Inflammatory macrophage (primary cell): ENCODE measurements at regions not wholly inside any gene's neighbourhood (a gene's known extent, or its start where the extent isn't known, plus 50 kb on each side); places are given as distances from the start of the nearest gene placed in this dataset.
A peak's percentile ranks its signal among the peaks of the same experiment; 100 is the strongest.
"Not testable (repeated sequence)": the region's sequence is repeated elsewhere in the genome, so short reads cannot be mapped to it uniquely, and the experiment has no call there.

ENCODE experiments used
- DNase-seq, 2 donors: peaks; one replicate each; pipeline ENCODE4 v3.0.0-alpha.2; 2020 to 2022

DNA sequence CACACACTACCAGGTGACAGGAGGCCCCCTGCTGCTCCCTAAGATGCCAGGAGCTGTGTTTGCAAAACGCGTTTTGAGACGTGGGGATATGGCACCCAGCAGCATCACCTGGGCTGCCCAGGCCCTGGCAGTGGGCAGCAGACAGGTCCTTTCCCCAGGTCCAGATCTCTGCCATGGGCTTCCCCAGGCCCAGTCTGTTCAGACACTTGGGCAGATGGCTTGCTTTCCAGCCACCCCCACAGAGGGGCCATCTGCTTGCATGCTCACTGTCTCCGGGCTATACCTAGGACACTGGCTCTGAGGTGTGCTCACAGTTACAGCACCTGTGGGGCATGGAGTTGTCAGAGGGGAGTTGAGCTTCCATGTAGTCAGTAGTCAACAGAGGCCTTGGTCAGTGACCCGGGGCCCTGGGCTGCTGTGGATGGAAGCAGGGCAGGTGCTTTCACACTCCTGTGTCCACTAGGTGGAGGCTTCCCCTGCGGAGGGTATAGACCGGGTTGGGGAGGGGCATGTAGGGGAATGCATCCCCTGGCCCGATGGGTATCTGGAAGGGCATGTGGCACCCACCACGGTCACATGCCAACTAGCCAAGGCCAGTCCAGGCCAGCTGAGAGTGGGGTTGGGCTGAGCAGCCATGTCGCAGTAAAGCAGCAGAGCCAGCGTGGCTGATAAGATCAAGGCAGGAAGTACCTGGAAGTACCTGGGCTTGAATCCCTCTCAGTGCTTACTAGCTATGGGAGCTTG, 185.4 kb upstream of the SLC24A3 start:
- no peak for DNase-seq

DNA sequence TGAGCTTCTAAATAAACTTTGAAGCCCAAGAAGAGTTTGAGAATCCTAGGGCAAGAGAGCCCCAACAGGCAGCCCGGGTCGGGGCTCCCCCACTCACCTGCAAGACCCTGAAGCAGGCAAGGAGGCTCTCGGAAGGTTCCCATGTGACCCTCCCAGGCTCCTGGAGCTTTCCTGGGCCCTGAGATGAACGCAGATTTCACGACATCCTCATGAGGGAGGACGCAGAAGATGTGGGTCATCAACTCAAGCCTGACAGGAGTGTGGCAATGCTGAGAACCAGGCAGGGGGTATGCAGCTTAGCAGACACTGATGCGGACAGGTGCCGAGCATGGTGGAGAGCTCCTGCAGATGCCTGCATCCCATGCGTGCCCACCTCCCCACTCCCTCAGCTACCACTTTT, 184.5 kb upstream of the SLC24A3 start:
- no peak for DNase-seq

DNA sequence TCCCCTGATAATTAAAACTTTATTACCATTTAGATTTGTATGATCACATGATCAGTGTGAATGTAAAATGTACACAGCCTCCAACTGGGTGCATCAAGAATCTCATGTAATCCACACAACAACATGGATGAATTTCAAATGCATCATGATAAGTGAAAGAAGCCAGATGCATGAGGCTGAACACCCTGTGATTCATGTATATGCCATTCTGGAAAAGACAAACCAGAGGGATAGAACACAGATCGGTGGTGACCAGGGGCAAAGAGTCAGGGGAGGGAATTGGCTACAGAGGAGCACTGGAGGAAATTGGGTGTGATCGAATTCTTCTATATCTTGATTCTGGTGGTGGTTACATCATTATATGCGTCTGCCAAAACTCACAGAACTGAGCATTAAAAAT, 170.7 kb upstream of the SLC24A3 start:
- DNase-seq, result no peak

DNA sequence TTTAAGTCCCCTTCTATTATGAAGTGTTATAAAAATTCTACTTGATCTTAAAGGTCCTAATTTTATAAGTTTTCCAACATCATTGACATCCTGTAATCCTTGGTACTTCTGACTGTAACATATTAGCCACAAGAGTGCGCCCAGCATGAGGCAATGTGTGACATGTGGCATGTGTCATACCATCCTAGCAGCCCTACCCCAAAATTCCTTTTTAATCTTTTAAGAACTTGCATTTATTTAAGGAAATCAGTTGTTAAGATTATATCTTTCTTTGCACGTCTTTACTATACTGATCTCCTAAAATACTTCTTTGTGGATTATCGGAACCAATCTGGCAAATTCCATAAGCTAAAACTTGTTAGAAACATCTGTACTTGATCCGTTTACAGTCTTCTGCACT, 167.1 kb upstream of the SLC24A3 start:
- DNase-seq, result no peak

DNA sequence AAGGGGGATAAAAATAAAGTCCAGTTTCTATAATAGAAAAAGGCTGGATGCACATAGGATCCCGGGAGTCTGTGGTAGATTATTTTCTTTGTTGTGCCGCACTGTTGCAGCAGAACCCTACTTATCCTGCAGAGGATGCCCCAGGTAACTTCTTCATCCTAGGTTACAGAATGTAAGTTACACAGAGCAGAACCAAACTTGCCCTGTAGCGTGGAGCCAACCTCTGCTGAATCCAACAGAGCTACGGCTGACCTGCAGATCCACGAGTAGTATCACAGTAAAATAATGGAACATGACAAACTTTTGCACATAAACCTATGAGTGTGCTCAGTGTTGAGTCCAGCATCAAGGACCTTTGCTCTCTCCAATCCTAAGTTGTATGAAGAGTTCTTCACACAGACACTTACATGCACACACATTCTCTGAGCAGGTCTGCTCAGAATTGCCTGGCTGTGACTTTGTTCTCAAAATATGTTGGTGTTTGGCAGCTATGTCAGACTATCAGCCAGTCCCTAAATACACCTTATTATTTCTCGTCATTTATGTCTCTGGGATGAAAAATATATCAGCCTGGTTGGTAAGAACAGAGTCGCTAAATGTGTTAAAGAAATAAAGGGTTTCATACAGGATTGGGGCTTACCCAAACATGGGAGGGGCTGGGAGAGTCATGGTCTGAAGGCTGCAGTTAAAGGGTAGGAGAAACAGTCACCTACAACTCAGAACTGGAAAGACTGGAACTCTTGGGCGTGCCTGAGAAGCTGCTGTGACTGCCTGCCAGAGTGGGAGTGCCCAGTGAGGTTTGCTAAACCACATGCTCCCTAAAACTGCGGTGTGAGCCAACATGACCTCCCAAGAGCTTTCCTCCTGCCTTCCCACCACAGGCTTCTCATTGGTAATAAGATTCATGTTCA, 165.1 kb upstream of the SLC24A3 start:
- no peak for DNase-seq

DNA sequence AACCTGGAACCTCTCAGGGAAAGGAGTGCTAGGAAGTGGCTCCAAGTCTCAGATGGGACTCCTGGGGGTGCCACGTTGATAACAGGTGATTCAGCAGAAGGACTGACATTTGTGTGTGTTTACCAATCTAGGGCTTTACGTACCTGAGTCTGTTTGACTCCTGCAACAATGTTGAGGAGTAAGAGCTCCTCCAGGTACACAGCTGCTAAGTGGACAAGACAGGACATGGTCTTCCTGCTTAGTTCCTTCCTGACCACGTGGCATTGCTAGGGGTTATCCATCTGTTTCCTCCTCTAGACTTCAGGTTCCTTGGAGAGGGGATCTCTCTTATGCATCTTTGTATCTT, 164.5 kb upstream of the SLC24A3 start:
- DNase-seq, result no peak

DNA sequence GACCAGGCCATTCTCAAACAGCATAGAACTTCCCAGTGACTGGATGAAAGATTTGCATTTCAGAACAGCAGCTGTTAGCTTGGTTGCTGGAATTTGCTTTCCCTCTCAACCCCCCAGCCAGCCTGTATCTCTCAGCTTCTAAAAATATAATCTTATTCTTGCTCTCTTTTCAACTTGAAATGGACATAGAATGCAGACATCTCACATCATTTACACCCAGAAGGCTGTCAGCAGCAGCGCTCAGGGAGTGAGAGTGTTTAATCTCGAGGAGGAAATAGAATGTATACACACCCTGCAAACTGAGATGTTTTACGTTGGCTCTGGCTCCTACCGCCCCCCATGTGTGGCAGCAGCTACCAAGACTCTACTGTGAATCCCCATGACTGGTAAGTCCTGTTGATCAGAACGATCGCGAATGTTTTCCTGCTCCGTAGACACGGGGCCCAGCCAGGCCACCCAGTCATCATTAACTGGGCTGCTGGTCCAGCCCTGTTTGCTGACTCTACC, 163.4 kb upstream of the SLC24A3 start:
- DNase-seq, result no peak

DNA sequence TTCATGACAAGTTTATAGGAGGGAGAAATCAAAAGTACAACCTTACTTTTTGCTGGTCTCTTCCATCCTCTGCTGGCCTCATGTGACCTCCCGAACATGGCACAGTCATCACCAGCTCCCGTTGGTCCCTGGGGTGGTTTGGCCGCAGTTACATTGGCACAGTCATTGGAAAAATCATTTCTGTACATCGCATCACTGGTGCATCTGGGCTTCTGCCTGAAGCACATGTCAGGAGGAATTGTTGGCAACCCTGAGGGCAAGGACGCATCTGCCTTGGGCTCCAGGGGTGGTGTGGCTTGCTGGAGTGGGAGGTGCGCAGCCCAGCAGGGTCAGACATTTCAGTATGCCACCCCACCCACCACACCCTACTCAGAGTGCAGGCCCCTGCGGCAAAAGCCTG, 162.9 kb upstream of the SLC24A3 start:
- DNase-seq, result no peak

DNA sequence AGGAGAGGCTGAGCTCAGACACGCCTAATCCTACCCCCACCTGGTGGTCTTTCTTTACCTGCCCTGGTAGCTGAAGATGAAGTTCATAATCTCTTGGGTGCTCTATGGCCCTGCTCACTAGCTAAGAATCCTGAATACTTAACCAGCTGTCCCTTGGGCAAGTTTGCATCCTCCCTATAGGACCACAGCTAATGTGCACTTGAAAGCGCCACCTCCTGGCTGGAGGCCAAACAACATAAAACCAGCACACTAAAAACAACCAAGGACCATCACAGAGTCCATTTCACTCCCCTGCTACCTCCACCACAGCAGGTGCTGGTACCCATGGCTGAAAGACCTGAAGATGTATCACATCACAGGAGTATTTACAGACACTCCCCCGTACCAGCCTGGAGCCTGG, 155.5 kb upstream of the SLC24A3 start:
- DNase-seq, result peak in 1 of 2 donors; percentile 31

DNA sequence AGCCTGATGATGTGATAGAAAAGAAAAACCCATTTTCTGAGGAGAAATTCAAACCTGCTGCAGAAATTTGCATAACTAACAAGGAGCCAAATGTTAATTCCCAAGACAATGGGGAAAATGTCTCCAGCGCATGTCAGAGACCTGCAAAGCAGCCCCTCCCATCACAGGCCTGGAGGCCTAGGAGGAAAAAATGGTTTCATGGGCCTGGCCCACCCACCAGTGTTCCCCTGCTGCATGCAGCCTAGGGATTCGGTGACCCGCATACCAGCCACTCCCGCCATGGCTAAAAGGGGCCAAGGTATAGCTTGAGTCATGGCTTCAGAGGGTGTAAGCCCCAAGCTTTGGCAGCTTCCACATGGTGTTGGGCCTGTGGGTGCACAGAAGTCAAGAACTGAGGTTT, 147.7 kb upstream of the SLC24A3 start:
- DNase-seq, result not testable (repeated sequence)

DNA sequence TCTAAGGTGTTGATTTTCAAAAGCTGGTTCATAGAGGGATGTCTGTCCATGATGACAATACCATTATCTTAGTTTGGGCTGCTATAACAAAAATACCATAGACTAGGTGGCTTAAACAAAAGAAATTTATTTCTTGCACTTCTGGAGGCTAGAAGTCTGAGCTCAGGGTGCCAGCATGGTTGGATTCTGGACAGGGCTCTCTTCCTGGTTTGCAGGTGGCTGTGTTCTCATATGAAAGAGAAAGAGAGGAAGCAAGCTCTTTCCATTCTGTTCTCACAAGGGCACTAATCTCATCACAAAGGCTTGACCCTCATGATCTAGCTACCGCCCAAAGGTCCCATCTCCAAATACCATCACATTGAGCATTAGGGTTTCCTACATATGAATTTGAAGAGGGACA, 144.5 kb upstream of the SLC24A3 start:
- no peak for DNase-seq

DNA sequence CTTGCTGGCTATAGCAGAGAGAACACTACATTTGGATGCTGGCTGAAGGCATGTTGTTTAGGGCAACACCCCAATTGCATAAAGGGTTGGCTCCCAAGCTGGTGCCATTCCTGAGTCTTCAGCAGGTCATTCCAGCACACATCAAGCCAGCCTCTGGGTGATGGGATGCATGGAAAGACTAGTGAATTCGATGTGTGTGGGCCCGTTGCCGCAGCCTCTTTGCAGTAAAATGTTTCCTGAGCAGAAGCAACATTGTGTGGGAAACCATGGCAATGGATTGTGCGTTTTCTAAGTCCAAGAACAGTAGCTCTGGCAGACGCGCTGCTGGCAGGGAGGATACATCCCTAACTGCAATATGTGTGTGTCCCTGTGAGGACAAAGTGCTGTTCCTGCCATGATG, 142.4 kb upstream of the SLC24A3 start:
- no peak for DNase-seq

DNA sequence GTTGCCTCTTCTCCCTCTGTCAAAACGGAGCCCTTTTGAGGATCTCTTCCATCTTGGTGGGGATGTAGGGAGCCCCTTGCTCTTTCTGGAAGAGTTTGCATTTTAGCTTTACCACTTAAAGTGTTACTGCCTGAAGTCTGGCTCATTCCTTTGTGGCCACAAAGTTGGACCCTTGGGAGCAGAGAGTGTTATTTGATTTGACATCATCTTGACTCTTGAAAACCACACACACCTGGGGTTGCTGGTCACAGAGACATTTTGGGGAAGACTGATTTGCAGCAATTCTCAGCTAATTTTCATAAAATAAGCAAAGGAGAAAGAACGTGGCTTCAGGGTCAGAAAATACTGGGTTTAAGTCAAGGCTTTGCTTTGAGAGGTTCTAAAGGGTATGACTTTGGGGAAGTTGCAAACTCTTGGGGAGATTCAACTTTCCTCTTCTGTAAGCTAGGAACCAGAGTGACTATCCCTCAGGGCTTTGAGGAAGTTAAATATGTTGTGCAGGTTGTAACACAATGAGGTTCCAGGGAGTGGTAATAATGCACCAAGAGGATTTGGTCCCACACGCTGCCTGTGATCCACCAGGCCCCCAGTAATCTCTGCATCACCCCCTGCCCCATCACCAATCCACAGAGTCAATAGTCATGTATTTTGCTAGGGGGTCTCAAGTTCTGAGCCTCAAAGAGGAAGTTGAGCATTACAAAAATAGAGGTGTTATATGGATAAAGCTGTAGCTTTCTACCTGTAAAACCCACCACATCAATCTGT, 141.6 kb upstream of the SLC24A3 start:
- DNase-seq, result peak; percentile 24 to 42

DNA sequence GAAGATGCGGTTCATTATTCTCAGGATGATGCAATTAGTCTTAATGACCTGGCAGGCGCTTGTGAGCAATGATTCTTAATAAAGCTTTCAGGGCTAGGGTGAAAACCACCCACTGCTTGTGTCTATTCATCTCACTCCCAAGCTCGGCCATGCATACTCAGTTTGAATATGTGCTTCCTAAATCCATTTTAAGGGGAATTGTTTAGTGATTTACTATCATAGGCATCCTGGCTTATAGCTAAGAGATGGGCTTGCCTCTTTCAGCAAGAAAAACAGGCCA, 141.1 kb upstream of the SLC24A3 start:
- DNase-seq, result no peak

DNA sequence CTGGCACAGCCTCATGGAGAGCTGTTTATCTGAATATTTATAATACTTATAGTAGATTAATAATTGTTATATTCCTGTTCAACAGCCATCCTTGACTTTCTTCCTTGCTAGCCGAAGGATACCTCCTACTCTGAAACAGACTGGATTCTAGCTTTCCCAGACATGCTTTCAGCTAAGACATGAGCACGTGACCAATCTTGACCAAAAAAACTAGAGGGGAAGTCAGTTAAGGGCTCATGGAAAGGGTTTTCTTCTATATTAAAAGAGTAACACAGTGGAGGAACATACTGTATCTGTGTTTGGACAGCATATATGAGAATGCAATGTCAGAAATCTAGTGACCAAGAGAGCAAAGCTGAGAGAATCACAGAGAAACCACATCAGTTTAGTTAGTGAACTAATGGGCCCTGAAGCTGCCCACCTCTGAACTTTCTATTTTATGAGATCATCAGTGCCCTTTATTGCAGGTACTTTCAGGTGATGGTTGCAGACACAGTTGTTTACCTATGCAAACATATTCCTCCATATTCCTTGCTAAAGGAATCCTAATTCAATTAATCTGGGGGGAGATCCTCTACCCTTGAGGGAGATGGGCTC, 140.4 kb upstream of the SLC24A3 start:
- DNase-seq, result no peak

DNA sequence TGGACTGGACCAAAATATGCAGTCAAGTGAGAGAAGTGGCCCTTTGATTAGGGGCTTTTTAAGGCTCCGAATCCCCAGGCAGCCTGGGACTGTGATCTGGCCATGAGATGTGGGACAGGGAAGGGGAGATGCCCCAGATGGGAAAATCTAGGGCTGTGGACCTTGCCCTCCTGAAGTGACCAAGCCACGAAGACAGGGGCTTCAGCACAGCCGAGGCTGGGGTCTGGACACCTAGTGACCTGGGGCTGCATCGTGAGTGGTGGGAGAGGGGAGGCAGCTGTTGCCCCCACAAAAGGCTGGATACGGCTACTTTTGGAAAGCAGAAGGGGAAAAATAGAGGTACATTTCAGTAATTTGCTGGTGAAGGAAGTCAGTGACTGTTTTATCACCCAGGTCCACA, 139.5 kb upstream of the SLC24A3 start:
- no peak for DNase-seq

DNA sequence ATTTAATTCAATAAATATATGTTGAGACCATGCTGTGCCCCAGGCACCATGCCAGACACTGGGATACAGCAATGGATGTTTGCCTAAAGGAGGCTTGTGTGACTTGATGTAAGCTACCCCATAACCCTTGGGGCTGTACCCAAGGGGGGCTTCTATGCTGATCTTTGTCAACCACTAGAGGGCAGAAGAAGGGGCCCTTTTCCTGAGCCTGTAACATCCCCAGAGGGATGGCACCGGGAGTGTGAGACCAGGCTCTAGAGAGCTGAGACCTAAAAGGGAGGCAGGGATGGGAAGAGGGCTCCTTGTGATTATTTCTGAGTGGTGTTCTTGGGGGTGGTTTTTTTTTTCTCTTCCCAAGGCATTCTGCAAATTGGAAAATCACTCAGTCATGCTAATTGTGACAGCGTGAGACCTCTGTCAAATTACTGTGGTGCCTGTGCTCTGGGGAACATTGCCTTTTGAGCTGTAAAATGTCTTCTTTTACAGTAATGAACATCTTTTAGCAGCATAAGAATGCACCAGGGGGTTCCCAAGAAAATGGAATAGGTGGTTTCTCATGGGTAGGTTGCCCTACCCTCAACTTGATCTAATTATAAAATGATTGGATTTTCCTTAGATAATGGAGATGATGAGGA, 138.7 kb upstream of the SLC24A3 start:
- no peak for DNase-seq

DNA sequence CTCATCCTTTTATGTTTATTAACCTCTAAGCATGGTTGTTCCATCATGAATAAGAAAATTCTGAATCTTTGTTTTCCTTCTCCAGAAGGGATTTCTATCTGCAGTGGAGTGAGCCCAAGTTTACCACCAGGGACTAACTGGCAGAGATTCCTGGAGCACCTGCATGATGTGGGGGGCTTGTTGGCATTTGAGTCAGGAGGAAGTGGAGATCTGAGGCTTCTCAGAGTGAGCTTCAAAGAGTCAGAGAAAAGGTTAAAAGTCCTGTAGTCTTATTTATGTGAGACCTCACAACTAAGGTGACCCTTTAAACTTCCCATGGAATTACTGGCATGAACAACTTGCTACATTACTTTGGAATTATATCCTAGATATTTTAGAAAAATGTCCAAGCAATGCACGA, 138.1 kb upstream of the SLC24A3 start:
- no peak for DNase-seq

DNA sequence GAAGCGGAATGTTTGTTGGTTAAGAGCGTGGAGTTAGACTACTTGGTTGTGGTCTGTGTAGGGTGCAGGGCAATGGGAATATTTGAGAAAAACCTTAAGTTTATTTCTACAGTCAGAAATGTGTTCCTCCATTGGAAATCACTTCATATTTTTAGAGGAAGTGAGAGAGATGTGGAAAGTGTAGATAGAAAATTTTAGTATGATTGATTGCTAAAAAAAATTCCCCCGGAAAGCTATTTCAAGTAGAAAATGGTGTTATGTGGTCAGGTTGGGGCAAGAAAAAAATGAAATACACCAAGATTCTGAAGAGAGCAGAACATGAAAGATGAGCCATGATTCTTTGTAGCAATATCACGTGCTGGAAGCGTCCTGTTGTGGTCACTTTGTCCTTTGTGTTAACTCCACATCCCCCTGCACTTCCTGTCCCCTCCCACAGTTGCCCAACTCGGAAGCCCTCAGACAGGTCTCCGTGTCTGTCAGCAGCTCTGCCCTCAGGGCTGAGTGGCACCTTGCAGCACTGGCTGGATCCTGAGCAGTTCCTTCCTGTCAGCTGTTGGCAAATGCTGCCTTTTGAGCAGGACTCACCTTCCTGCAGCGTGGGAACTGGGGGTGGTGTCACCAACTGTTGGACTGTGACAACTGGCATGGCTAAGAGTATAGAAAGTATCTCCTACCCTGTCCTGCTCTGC, 137.5 kb upstream of the SLC24A3 start:
- DNase-seq, result peak; percentile 29 to 53

DNA sequence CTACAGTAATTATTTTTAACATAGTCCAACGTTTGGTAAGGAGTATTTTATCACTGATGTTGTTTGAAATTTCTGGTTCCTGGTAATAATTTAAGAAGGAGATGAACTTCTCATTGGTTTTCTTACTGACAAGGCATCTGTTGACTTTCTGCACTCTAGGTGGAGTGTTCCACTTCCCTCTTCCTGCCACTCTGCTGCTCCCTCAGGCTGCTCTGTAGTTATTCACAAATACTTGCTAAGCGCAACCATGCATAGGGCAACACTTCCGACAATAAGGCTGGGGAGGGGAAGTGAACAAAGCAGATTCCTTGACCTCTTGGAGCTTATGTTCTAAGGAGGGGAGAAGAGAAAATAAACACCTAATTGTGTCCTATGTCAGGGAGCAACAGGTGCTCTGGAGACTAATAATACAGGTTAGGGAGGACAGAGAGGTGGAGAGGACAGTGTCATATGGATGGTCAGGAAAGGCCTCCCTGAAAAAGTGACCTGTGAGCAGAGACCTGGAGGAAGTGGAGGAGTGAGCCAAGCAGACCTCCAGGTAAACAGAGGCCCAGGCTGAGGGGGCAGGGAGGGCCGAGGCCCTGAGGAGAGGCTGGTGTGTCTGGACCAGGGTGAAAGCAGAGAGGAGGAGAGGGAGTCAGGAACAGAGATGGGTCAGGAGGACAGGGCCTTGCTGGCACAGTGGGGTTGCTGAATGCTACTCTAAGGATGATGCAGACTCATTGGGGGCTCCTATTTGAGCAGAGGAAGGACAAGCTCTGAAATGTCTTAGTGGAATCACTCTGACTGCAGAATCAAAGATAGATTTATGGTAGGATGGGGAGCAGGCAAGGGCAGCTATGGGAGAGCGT, 134.8 kb upstream of the SLC24A3 start:
- no peak for DNase-seq
